ENCODE measurements at regions not wholly inside any gene's neighbourhood (a gene's known extent, or its start where the extent isn't known, plus 50 kb on each side); places are given as distances from the start of the nearest gene placed in this dataset.

DNA sequence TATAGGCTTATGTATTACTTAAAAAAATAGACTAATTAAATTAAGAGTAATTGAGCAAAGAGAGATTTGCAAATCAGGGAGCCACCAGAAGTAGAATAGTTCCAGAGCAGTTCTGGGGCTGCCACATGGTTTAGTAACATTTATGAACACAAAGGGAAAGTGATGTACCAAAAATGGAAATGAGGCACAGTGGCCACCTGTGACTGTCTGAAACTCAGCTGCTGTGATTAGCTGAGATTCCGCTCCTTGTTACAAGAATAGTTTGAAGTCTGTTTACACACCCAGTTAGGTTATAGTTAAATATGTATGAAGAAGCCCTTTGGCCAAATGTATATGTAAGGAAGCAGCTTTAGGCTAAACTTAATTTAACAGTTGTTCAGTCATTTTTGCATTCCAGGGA is 901.5 kb upstream of the CHORDC1 start:
- TF ChIP-seq, protein P1, sequence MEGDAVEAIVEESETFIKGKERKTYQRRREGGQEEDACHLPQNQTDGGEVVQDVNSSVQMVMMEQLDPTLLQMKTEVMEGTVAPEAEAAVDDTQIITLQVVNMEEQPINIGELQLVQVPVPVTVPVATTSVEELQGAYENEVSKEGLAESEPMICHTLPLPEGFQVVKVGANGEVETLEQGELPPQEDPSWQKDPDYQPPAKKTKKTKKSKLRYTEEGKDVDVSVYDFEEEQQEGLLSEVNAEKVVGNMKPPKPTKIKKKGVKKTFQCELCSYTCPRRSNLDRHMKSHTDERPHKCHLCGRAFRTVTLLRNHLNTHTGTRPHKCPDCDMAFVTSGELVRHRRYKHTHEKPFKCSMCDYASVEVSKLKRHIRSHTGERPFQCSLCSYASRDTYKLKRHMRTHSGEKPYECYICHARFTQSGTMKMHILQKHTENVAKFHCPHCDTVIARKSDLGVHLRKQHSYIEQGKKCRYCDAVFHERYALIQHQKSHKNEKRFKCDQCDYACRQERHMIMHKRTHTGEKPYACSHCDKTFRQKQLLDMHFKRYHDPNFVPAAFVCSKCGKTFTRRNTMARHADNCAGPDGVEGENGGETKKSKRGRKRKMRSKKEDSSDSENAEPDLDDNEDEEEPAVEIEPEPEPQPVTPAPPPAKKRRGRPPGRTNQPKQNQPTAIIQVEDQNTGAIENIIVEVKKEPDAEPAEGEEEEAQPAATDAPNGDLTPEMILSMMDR (conservative IDR thresholded peaks at IDR 0.05; ENCODE audit: low read depth, low read length) = no peak
- DNase-seq (ENCODE audit: low read depth) = no peak
- no peak overlapping the region for H3K4me3 ChIP-seq (ENCODE audit: low read length)

DNA sequence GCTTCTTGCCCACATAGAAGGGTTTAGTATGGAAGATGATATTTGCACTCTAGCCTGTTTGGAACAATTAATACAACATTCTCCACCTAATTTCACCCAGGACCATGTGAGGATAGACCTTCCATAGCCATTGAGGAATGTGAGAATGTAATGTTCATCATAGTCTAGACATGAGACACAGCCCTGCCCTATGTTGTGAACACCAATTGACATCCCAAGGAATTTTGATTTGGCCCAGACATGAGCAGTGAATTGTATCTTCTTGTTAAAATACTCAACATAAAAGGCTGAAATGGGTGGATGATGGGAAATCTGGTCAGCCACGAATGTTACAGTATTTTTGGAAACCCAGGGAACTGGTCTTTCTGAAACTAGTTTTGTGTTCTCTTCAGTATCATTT is 892.3 kb upstream of the CHORDC1 start:
- TF ChIP-seq, protein P1 (conservative IDR thresholded peaks at IDR 0.05; ENCODE audit: low read depth, low read length) = no peak
- H3K4me3 ChIP-seq (ENCODE audit: low read length) = no peak overlapping the region
- DNase-seq (ENCODE audit: low read depth) = no peak

DNA sequence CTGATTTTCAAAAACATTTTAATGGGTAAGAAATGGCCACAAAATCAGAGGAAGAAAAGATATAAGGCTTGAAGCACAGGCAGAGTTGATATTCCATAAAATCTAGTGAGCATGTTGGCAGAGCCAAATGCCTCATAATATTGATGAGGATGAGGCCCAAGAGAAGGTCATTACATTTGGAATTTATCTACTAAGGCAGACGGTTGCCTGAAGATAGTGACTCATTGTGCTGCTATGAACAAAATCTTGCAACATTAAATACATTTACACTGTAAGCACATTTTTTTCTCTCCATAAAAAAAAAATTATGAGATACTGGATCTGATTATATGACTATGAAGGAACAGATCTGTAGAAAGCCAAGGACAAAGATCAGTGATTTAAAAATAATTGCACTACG is 881.4 kb upstream of the CHORDC1 start:
- DNase-seq (ENCODE audit: low read depth) = peak; percentile 39
- no peak overlapping the region for H3K4me3 ChIP-seq (ENCODE audit: low read length)
- TF ChIP-seq, protein P1 (conservative IDR thresholded peaks at IDR 0.05; ENCODE audit: low read depth, low read length) = no peak

DNA sequence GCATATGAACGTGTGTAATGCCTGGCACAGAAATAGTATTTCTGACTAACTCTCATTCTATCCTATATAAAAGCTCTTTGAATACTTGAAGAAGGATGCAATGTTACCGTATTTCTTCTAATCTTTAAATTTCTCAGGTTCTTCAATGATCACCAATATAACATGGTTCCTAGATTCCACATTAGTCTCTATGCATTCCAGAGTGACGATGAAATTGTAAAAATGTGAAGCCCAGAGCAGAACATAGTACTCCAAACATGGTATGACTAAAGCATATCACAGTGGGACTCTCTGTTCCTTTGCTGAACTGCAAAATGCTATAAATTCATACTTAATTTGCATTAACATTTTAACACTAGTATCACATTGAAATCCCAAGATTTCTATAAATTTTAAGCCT is 877.6 kb upstream of the CHORDC1 start:
- DNase-seq (ENCODE audit: low read depth) = no peak
- no peak overlapping the region for H3K4me3 ChIP-seq (ENCODE audit: low read length)
- TF ChIP-seq, protein P1 (conservative IDR thresholded peaks at IDR 0.05; ENCODE audit: low read depth, low read length) = no peak

DNA sequence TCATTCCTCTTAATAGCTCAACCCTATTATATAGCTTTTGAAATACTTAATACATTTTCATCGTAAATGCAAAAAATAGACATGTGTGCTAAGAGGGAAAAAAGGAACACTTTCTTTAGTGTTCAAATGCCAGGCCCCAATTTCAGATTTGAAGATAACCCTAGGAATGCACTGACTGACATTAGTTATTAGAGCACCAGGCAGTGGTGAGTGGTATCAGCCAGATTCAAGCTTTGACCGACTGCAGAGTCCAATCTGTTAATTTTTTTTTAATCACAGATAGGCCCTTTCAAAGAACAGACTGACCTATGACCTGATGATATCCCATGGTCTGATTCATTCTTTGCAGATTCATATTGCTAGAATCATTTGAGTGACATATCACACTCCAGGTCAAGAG is 874.2 kb upstream of the CHORDC1 start:
- no peak for DNase-seq (ENCODE audit: low read depth)
- TF ChIP-seq, protein P1 (conservative IDR thresholded peaks at IDR 0.05; ENCODE audit: low read depth, low read length) = no peak
- H3K4me3 ChIP-seq (ENCODE audit: low read length) = no peak overlapping the region

DNA sequence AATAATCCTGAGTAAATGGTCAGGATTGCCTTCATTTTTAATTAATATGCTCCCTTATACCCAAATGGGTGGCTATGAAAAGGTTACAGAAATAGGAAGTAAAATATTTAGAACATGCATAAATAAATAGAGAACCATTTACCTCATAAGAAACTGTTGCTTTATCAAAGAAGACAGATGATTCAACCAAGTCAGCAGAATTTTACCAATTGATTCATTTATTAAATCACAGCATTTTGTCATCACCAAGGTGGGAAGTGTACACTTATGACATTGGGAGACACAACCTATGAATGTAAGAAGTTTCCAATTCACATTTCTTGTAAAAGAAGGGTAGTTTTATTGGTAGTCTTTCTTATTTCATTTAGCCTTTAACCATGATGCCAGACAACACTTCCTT is 870.3 kb upstream of the CHORDC1 start:
- DNase-seq (ENCODE audit: low read depth) = no peak
- TF ChIP-seq, protein P1 (conservative IDR thresholded peaks at IDR 0.05; ENCODE audit: low read depth, low read length) = no peak
- H3K4me3 ChIP-seq (ENCODE audit: low read length) = no peak overlapping the region

DNA sequence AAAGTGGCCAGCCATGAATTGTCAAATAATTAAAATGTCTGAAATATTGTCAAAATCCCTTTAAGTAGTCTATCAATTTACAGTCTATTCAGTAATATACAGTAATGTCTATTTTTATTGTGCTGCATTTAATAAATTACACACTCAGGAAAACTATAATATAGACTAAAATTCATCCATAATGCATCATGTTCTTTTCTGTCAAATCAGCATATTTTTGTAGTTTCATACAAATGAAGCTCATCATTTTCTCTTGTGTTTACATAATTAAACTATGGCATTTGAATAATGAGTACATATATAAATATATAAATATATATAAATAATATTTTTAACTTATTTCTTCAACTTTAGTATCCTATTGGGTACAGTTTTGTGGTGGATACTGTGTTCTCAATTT is 868.7 kb upstream of the CHORDC1 start:
- TF ChIP-seq, protein P1 (conservative IDR thresholded peaks at IDR 0.05; ENCODE audit: low read depth, low read length) = no peak
- no peak overlapping the region for H3K4me3 ChIP-seq (ENCODE audit: low read length)
- no peak for DNase-seq (ENCODE audit: low read depth)

All from retinal pigment epithelial cell (primary cell).